Thyroid gland (tissue), 4 donors: ENCODE measurements at regions not wholly inside any gene's neighbourhood (a gene's known extent, or its start where the extent isn't known, plus 50 kb on each side); places are given as distances from the start of the nearest gene placed in this dataset.

Source experiments
- CTCF ChIP-seq, 6 experiments: fragments of 200-600 bp in 3 of 6; fragments of 450-650 bp in 3 of 6; sonication (generic) in 3 of 6; IDR thresholded peaks; one replicate each; pipeline ENCODE4 v1.5.1; 2016 to 2019; ENCODE audit warnings: antibody characterized with exemption in 6 of 6, mild to moderate bottlenecking in 2 of 6, inconsistent platforms in 1 of 6, moderate library complexity in 1 of 6
- POLR2A ChIP-seq, 2 donors: fragments of 450-650 bp; IDR thresholded peaks; one replicate each; pipeline ENCODE4 v1.6.1; 2017; ENCODE audit warnings: antibody characterized with exemption in 2 of 2, mild to moderate bottlenecking in 2 of 2, moderate library complexity in 1 of 2

GRCh38 chr14:61615743-61616523 is 79.4 kb upstream of the HIF1A start:
- peak in 1 of 2 donors; percentile 33 for TF ChIP-seq POLR2A (IDR thresholded peaks at IDR 0.05)
- TF ChIP-seq CTCF (IDR thresholded peaks at IDR 0.05): no peak
